ENCODE measurements at regions not wholly inside any gene's neighbourhood (a gene's known extent, or its start where the extent isn't known, plus 50 kb on each side); places are given as distances from the start of the nearest gene placed in this dataset.

DNA sequence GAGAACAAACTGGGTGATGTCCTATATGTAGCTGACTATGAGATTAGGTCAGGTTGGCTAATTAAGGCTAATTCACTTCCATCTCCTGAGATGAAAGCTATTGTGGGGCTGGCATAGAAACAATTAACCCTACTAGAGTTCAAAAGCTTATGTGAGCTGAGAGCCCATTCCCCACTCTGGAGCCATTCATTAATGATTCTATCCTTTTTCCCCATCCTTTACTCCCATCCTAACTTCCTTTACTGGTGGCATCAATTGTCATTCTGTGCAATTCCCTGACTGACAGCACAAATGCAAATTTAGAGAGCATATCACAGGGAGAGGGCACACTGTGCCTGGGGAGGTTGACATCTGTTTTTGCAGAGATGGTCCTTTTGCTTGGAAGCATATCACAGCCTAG, 103.9 kb downstream of the URB2 start (continued):
- TF ChIP-seq FOXM1 (IDR thresholded peaks at IDR 0.05; ENCODE audit: low read depth) (no peak), PBX3 (IDR thresholded peaks at IDR 0.05) (no peak)

- Histone ChIP-seq H3K4me1 (ENCODE audit: control insufficient read depth in 1 of 2, insufficient read depth in 2 of 2, low read depth in 1 of 2, low read length in 1 of 2) (peaks cover 0 to 7% of the 10 kb centered on the region in 2 experiments; a peak in 1 of 4 replicates), H3K4me3 (ENCODE audit: low read depth in 2 of 2, low read length in 1 of 2) (no peak overlapping the region), H3K4me2 (no peak overlapping the region), H3F3A (replicated peaks; ENCODE audit: insufficient read depth) (no peaks in the 10 kb centered on the region), H3K27me3 (ENCODE audit: insufficient read depth) (no peaks in the 10 kb centered on the region), H3K9me3 (no peaks in the 10 kb centered on the region), H3K9me2 (no peaks in the 10 kb centered on the region), H3K36me3 (replicated peaks in 1 of 2; ENCODE audit: control insufficient read depth in 1 of 2, insufficient read depth in 2 of 2, low read length in 1 of 2) (no peaks in the 10 kb centered on the region), H4K20me1 (ENCODE audit: insufficient read depth) (no peaks in the 10 kb centered on the region), H3K27ac (ENCODE audit: low read depth in 2 of 2, low read length in 1 of 2) (no peak overlapping the region), H3K9ac (no peak overlapping the region), H2AFZ (ENCODE audit: low read depth) (no peak overlapping the region), H3K79me2 (ENCODE audit: insufficient read depth) (no peaks in the 10 kb centered on the region)
- DNase-seq: no peak
- TF ChIP-seq TAF1 (IDR thresholded peaks at IDR 0.05; ENCODE audit: borderline replicate concordance, low read depth, low read length) (no peak), POLR2AphosphoS5 (IDR thresholded peaks at IDR 0.05; ENCODE audit: low read depth, low read length) (no peak), GABPA (IDR thresholded peaks at IDR 0.05; ENCODE audit: low read depth) (no peak), EZH2phosphoT487 (IDR thresholded peaks at IDR 0.05; ENCODE audit: borderline replicate concordance, low read depth) (no peak), RAD21 (IDR thresholded peaks at IDR 0.05; ENCODE audit: low read length) (no peak), IRF3 (IDR thresholded peaks at IDR 0.05; ENCODE audit: low read depth, low read length) (no peak), MXI1 (IDR thresholded peaks at IDR 0.05; ENCODE audit: low read depth, low read length) (no peak), CHD2 (IDR thresholded peaks at IDR 0.05; ENCODE audit: low read length, partially characterized antibody) (no peak), SIN3A (IDR thresholded peaks at IDR 0.05; ENCODE audit: borderline replicate concordance, low read depth, low read length) (no peak), RXRA (IDR thresholded peaks at IDR 0.05; ENCODE audit: borderline replicate concordance, low read depth) (no peak), ELF1 (IDR thresholded peaks at IDR 0.05) (no peak), FOXM1 (IDR thresholded peaks at IDR 0.05; ENCODE audit: low read depth) (no peak), GATA2 (CRISPR knock-in tag; IDR thresholded peaks at IDR 0.05) (no peak)
- TF ChIP-seq, protein P1, sequence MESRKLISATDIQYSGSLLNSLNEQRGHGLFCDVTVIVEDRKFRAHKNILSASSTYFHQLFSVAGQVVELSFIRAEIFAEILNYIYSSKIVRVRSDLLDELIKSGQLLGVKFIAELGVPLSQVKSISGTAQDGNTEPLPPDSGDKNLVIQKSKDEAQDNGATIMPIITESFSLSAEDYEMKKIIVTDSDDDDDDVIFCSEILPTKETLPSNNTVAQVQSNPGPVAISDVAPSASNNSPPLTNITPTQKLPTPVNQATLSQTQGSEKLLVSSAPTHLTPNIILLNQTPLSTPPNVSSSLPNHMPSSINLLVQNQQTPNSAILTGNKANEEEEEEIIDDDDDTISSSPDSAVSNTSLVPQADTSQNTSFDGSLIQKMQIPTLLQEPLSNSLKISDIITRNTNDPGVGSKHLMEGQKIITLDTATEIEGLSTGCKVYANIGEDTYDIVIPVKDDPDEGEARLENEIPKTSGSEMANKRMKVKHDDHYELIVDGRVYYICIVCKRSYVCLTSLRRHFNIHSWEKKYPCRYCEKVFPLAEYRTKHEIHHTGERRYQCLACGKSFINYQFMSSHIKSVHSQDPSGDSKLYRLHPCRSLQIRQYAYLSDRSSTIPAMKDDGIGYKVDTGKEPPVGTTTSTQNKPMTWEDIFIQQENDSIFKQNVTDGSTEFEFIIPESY (IDR thresholded peaks at IDR 0.05; ENCODE audit: borderline replicate concordance, low read depth): no peak
- TF ChIP-seq, protein P2, sequence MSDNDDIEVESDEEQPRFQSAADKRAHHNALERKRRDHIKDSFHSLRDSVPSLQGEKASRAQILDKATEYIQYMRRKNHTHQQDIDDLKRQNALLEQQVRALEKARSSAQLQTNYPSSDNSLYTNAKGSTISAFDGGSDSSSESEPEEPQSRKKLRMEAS (IDR thresholded peaks at IDR 0.05; ENCODE audit: low read depth): no peak
- TF ChIP-seq, protein P3, sequence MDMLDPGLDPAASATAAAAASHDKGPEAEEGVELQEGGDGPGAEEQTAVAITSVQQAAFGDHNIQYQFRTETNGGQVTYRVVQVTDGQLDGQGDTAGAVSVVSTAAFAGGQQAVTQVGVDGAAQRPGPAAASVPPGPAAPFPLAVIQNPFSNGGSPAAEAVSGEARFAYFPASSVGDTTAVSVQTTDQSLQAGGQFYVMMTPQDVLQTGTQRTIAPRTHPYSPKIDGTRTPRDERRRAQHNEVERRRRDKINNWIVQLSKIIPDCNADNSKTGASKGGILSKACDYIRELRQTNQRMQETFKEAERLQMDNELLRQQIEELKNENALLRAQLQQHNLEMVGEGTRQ (IDR thresholded peaks at IDR 0.05; ENCODE audit: borderline replicate concordance, low read depth, low read length): no peak
- 0% methylated on average over 1 of the region's 1 CpG for WGBS (ENCODE audit: low lambda C conversion rate)
- CTCF ChIA-PET: interaction anchor here (0.7 kb wide), 1 partner anchor 357 kb away, joined by 3 read pairs; no protein-coding TSS in a partner anchor
- POLR2A ChIA-PET: no interaction called here
Observed at GRCh38 chr1:229730573-229730972, 104.5 kb downstream of the URB2 start.

Measured in SK-N-SH (cell line).